ENCODE measurements at regions not wholly inside any gene's neighbourhood (a gene's known extent, or its start where the extent isn't known, plus 50 kb on each side); places are given as distances from the start of the nearest gene placed in this dataset.
"Not testable (repeated sequence)": the region's sequence is repeated elsewhere in the genome, so short reads cannot be mapped to it uniquely, and the experiment has no call there.

DNA sequence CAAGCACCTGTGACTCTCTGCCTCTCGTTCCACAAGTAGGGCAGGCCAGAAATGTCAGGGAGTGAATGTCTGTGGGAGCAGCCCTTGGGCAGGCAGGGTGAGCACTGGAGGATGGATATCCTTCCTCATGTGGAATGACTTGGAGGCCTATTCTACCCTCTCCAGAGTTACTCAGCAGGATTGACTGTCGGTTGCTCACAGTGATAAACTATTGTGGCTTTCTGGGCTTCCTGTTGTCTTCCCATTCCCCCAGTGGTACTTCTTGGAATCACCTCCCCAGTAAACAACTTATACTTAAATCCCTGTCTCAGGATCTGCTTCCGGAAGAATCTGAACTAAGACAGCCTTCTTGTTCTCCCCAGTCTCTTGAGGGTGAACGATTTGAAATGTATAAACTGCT is 79.6 kb upstream of the MANSC4 start:
- no peaks in the 10 kb centered on the region for H4K20me1 ChIP-seq (ENCODE audit: insufficient read depth, low read length)
- ChIA-PET CTCF (ENCODE audit: low intra/inter-chr PET ratio, low total read pairs) (no interaction called here), POLR2A (no interaction called here)
- no peaks in the 10 kb centered on the region for H3K4me1 ChIP-seq (ENCODE audit: insufficient read depth, low read length)
- FAIRE-seq (no peak), ATAC-seq (no peak), DNase-seq (ENCODE audit: low spot score) (no peak)
- BruUV-seq (replicated peaks), result no TSS peak
- H3K4me3 ChIP-seq (replicated peaks in 1 of 3; ENCODE audit: insufficient read depth in 1 of 3, low read depth in 2 of 3, low read length in 3 of 3), result no peak overlapping the region
- in situ Hi-C loops (cut with HindIII; ENCODE audit: extremely low pct_ligation_motif_present, low pct_unique_long_range_greater_than_20kb), result no loop called here
- no peak overlapping the region for H3K27ac ChIP-seq (ENCODE audit: extremely low read length, insufficient read depth, low read length)
- intact Hi-C loops (cut with micrococcal nuclease; ENCODE audit: unreplicated experiment), result loop anchor here (1.0 kb wide), 1 partner anchor 88 kb away; no protein-coding TSS in a partner anchor
- H3K36me3 ChIP-seq (replicated peaks in 1 of 2; ENCODE audit: control insufficient read depth in 1 of 2, insufficient read depth in 2 of 2, low read length in 2 of 2), result no peaks in the 10 kb centered on the region
- 43% methylated on average over 4 of the region's 4 CpGs for WGBS (ENCODE audit: low lambda C conversion rate)
- H3K9ac ChIP-seq (ENCODE audit: insufficient read depth, low read depth, low read length), result no peak overlapping the region
- TF ChIP-seq TCF7L2 (IDR thresholded peaks at IDR 0.05; ENCODE audit: low read depth, low read length), result no peak
- TF ChIP-seq GLI4 (CRISPR knock-in tag; IDR thresholded peaks at IDR 0.05; ENCODE audit: borderline replicate concordance), result no peak
- no peak for TF ChIP-seq FOXK2 (IDR thresholded peaks at IDR 0.05)
- TF ChIP-seq, protein P1, sequence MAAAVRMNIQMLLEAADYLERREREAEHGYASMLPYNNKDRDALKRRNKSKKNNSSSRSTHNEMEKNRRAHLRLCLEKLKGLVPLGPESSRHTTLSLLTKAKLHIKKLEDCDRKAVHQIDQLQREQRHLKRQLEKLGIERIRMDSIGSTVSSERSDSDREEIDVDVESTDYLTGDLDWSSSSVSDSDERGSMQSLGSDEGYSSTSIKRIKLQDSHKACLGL (CRISPR knock-in tag; IDR thresholded peaks at IDR 0.05), result no peak
- TF ChIP-seq CEBPG (CRISPR knock-in tag; IDR thresholded peaks at IDR 0.05), result no peak
- TF ChIP-seq IKZF1 (IDR thresholded peaks at IDR 0.05), result no peak
- TF ChIP-seq ZNF83 (CRISPR knock-in tag; IDR thresholded peaks at IDR 0.05; ENCODE audit: borderline replicate concordance), result no peak
- TF ChIP-seq U2AF2 (IDR thresholded peaks at IDR 0.05; ENCODE audit: low read depth, low read length), result no peak
- TF ChIP-seq SUZ12 (IDR thresholded peaks at IDR 0.05; ENCODE audit: low read depth, low read length), result no peak
- TF ChIP-seq, protein P2, sequence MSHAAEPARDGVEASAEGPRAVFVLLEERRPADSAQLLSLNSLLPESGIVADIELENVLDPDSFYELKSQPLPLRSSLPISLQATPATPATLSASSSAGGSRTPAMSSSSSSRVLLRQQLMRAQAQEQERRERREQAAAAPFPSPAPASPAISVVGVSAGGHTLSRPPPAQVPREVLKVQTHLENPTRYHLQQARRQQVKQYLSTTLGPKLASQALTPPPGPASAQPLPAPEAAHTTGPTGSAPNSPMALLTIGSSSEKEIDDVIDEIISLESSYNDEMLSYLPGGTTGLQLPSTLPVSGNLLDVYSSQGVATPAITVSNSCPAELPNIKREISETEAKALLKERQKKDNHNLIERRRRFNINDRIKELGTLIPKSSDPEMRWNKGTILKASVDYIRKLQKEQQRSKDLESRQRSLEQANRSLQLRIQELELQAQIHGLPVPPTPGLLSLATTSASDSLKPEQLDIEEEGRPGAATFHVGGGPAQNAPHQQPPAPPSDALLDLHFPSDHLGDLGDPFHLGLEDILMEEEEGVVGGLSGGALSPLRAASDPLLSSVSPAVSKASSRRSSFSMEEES (CRISPR knock-in tag; IDR thresholded peaks at IDR 0.05), result no peak
- no peak for TF ChIP-seq ZNF547 (CRISPR knock-in tag; IDR thresholded peaks at IDR 0.05)
- no peak for TF ChIP-seq CAMTA2 (CRISPR knock-in tag; IDR thresholded peaks at IDR 0.05; ENCODE audit: borderline replicate concordance)
- TF ChIP-seq ZFP62 (CRISPR knock-in tag; IDR thresholded peaks at IDR 0.05), result no peak
- TF ChIP-seq ZSCAN25 (CRISPR knock-in tag; IDR thresholded peaks at IDR 0.05), result no peak
- no peak for TF ChIP-seq XBP1 (CRISPR knock-in tag; IDR thresholded peaks at IDR 0.05)
- TF ChIP-seq, protein P3, sequence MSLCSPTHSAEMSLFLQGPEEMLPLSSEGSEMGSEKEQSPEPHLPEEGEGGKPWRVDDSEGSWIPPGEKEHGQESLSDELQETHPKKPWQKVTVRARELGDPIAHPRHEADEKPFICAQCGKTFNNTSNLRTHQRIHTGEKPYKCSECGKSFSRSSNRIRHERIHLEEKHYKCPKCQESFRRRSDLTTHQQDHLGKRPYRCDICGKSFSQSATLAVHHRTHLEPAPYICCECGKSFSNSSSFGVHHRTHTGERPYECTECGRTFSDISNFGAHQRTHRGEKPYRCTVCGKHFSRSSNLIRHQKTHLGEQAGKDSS (CRISPR knock-in tag; IDR thresholded peaks at IDR 0.05; ENCODE audit: borderline replicate concordance, low read depth), result no peak
- no peak for TF ChIP-seq ZNF451 (CRISPR knock-in tag; IDR thresholded peaks at IDR 0.05)
- TF ChIP-seq SRY (CRISPR knock-in tag; IDR thresholded peaks at IDR 0.05), result no peak
- no peak for TF ChIP-seq ZNF781 (CRISPR knock-in tag; IDR thresholded peaks at IDR 0.05; ENCODE audit: borderline replicate concordance, not compliant biosample characterization)
- H3K4me2 ChIP-seq (ENCODE audit: low read depth, low read length), result no peak overlapping the region
- H3K79me2 ChIP-seq (ENCODE audit: insufficient read depth, low read length), result no peaks in the 10 kb centered on the region
- peaks cover 0 to 6% of the 10 kb centered on the region in 2 experiments; a peak in 1 of 5 replicates for H3K27me3 ChIP-seq (ENCODE audit: control insufficient read depth in 1 of 2, insufficient read depth in 2 of 2, low read length in 2 of 2)
- no peak overlapping the region for H2AFZ ChIP-seq (ENCODE audit: low read length)
- H3K9me3 ChIP-seq (ENCODE audit: low read length), result no peaks in the 10 kb centered on the region

DNA sequence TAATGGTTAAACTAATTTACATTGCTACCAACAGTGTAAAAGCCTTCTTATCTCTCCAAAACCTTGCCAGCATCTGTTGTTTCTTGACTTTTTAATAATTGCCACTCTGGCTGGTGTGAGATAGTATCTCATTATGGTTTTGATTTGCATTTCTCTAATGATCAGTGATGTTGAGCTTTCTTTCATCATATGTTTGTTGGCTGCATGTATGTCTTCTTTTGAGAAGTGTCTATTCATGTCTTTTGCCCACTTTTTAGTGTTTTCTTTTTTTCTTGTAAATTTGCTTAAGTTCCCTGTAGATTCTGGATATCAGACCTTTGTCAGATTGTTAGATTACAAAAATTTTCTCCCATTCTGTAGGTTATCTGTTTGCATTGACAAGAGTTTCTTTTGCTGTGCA is 77.0 kb upstream of the MANSC4 start:
- H3K4me3 ChIP-seq (replicated peaks in 1 of 3; ENCODE audit: insufficient read depth in 1 of 3, low read depth in 2 of 3, low read length in 3 of 3); ATAC-seq; H3K9me3 ChIP-seq (ENCODE audit: low read length); H3K9ac ChIP-seq (ENCODE audit: insufficient read depth, low read depth, low read length); BruUV-seq (replicated peaks); H3K79me2 ChIP-seq (ENCODE audit: insufficient read depth, low read length); H3K36me3 ChIP-seq (replicated peaks in 1 of 2; ENCODE audit: control insufficient read depth in 1 of 2, insufficient read depth in 2 of 2, low read length in 2 of 2); FAIRE-seq; H3K4me2 ChIP-seq (ENCODE audit: low read depth, low read length); POLR2A ChIA-PET; H4K20me1 ChIP-seq (ENCODE audit: insufficient read depth, low read length); intact Hi-C loops (cut with micrococcal nuclease; ENCODE audit: unreplicated experiment); H3K4me1 ChIP-seq (ENCODE audit: insufficient read depth, low read length); H3K27ac ChIP-seq (ENCODE audit: extremely low read length, insufficient read depth, low read length); H2AFZ ChIP-seq (ENCODE audit: low read length); CTCF ChIA-PET (ENCODE audit: low intra/inter-chr PET ratio, low total read pairs); in situ Hi-C loops (cut with HindIII; ENCODE audit: extremely low pct_ligation_motif_present, low pct_unique_long_range_greater_than_20kb); DNase-seq (ENCODE audit: low spot score); H3K27me3 ChIP-seq (ENCODE audit: control insufficient read depth in 1 of 2, insufficient read depth in 2 of 2, low read length in 2 of 2): not testable (repeated sequence)

Measured in HepG2 (cell line).